Fibroblast of lung (primary cell): ENCODE measurements at regions not wholly inside any gene's neighbourhood (a gene's known extent, or its start where the extent isn't known, plus 50 kb on each side); places are given as distances from the start of the nearest gene placed in this dataset.

Experiments
- DNase-seq, 2 donors: peaks; one replicate each; pipeline versions ENCODE4 v3.0.0 to v3.0.0-alpha.2; 2010; ENCODE audit warnings: low read depth in 2 of 2
- H2AFZ ChIP-seq: 2 replicates; pipeline ENCODE4 v1.5.1; 2012; ENCODE audit warnings: low read length, control low read depth, inconsistent platforms
- H3K27ac ChIP-seq: 2 replicates; pipeline ENCODE4 v1.5.1; 2011; ENCODE audit warnings: low read length, control low read depth; ENCODE audit not compliant: insufficient read depth
- H3K27me3 ChIP-seq: 2 replicates; pipeline ENCODE4 v1.5.1; 2011; ENCODE audit warnings: mild to moderate bottlenecking, low read length; ENCODE audit not compliant: control insufficient read depth, insufficient read depth
- H3K36me3 ChIP-seq: 2 replicates; pipeline ENCODE4 v1.5.1; 2011; ENCODE audit warnings: low read length; ENCODE audit not compliant: control insufficient read depth, insufficient read depth
- H3K4me1 ChIP-seq: 2 replicates; pipeline ENCODE4 v1.5.1; 2011; ENCODE audit warnings: low read length; ENCODE audit not compliant: control insufficient read depth, insufficient read depth; ENCODE audit errors: extremely low read depth
- H3K4me2 ChIP-seq: 2 replicates; pipeline ENCODE4 v1.5.1; 2011; ENCODE audit warnings: low read length, control low read depth; ENCODE audit not compliant: insufficient read depth; ENCODE audit errors: extremely low read depth
- H3K4me3 ChIP-seq, 4 experiments: fragments of 200-600 bp in 1 of 4; sonication (generic) in 1 of 4; replicated peaks in 1 of 4; 2 replicates each; pipeline ENCODE4 v1.5.1; 2011 to 2016; ENCODE audit warnings: low read length in 4 of 4, low read depth in 3 of 4, mild to moderate bottlenecking in 3 of 4, control low read depth in 2 of 4, inconsistent platforms in 1 of 4, mixed read lengths in 1 of 4; ENCODE audit not compliant: insufficient read depth in 1 of 4; ENCODE audit errors: control extremely low read depth in 1 of 4
- H3K79me2 ChIP-seq: 2 replicates; pipeline ENCODE4 v1.5.1; 2012; ENCODE audit warnings: mild to moderate bottlenecking, low read length, inconsistent platforms; ENCODE audit not compliant: control insufficient read depth, insufficient read depth
- H3K9ac ChIP-seq: 2 replicates; pipeline ENCODE4 v1.5.1; 2011; ENCODE audit warnings: mild to moderate bottlenecking, low read length, control low read depth; ENCODE audit not compliant: insufficient read depth
- H3K9me3 ChIP-seq: 2 replicates; pipeline ENCODE4 v1.5.1; 2012; ENCODE audit warnings: low read depth, low read length; ENCODE audit not compliant: control insufficient read depth, insufficient read depth
- H4K20me1 ChIP-seq: 2 replicates; pipeline ENCODE4 v1.5.1; 2011; ENCODE audit warnings: low read length; ENCODE audit not compliant: control insufficient read depth, insufficient read depth; ENCODE audit errors: extremely low read depth
- EZH2 ChIP-seq: IDR thresholded peaks from 2 replicates; pipeline ENCODE4 v1.5.1; 2012; ENCODE audit warnings: low read length, control low read depth, mild to moderate bottlenecking; ENCODE audit errors: missing control alignments
- TF ChIP-seq, protein P1 (sequence below), 2 donors: IDR thresholded peaks in 1 of 2; conservative IDR thresholded peaks in 1 of 2; 1 replicate in 1 of 2; 2 replicates in 1 of 2; pipeline ENCODE4 v1.5.1; 2011 to 2012; ENCODE audit warnings: low read length in 2 of 2, control low read depth in 1 of 2, inconsistent platforms in 1 of 2, low read depth in 1 of 2, mild to moderate bottlenecking in 1 of 2

DNA sequence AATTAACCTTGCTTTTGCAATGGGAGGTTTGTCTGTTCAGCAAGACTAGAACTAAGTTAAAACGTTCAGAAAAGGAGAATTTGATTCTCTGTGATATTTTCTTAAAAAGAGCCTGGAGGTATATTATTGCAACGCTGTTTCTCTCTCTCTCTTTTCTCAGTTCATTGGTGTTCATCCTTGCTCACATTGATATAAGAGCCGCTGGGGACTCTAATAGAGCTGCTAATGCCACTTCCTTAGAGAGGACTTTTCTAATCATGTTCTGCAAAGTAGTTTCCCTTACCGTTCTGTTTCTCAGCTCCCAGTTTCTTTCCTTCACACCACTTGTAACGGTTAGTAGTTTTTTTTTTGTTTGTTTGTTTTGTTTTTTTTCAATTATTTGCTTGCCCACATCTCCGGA is 203.8 kb downstream of the RWDD3 start:
- Histone ChIP-seq H3K4me2 (no peak overlapping the region), H3K27me3 (no peaks in the 10 kb centered on the region), H3K9ac (no peak overlapping the region), H3K9me3 (no peaks in the 10 kb centered on the region), H3K27ac (no peak overlapping the region), H3K4me3 (no peak overlapping the region), H4K20me1 (no peaks in the 10 kb centered on the region), H3K79me2 (no peaks in the 10 kb centered on the region), H3K36me3 (no peaks in the 10 kb centered on the region), H3K4me1 (no peaks in the 10 kb centered on the region), H2AFZ (no peak overlapping the region)
- DNase-seq: no peak
- TF ChIP-seq, protein P1, sequence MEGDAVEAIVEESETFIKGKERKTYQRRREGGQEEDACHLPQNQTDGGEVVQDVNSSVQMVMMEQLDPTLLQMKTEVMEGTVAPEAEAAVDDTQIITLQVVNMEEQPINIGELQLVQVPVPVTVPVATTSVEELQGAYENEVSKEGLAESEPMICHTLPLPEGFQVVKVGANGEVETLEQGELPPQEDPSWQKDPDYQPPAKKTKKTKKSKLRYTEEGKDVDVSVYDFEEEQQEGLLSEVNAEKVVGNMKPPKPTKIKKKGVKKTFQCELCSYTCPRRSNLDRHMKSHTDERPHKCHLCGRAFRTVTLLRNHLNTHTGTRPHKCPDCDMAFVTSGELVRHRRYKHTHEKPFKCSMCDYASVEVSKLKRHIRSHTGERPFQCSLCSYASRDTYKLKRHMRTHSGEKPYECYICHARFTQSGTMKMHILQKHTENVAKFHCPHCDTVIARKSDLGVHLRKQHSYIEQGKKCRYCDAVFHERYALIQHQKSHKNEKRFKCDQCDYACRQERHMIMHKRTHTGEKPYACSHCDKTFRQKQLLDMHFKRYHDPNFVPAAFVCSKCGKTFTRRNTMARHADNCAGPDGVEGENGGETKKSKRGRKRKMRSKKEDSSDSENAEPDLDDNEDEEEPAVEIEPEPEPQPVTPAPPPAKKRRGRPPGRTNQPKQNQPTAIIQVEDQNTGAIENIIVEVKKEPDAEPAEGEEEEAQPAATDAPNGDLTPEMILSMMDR (conservative IDR thresholded peaks at IDR 0.05 in 1 of 2, IDR thresholded peaks at IDR 0.05 in 1 of 2; ENCODE audit: low read depth in 1 of 2, low read length in 2 of 2): no peak
- TF ChIP-seq EZH2: no peak

DNA sequence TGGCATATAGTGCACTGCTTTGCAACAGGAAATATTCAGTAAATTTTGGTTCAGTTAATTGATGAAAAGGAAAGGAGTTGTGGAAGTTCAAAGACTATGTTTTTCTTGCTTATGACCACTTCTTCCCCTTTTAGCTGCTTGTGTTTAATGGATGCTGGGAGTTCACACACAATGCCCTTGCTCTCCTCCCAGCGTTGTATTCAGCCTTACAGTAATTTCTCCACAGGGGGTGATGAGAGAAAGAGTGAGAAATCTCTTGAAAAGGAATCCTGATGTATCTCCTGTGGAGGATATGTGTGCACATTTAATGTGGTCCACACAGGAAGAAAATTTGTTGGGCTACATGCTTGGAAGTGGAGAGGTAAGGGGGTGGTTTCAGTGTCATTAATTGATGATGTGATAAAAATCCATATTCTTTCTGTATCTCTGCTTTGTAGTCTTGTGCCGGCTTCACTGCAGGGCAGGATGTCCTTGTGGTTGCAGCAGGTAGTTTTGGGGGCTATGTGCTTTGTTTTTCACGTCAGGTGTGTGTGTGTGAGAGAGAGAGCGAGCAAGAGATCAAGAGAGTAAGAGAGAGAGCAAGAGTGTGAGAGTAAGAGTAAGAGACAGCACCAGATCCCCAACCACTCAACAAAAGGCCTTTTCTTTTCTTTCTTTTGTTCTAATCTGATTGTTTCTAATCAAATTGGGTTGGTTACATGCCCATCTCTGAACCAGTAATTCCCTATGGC is 204.4 kb downstream of the RWDD3 start:
- Histone ChIP-seq H3K4me1 (no peaks in the 10 kb centered on the region), H3K9me3 (no peaks in the 10 kb centered on the region), H3K4me2 (no peak overlapping the region), H3K9ac (no peak overlapping the region), H3K79me2 (no peaks in the 10 kb centered on the region), H3K4me3 (no peak overlapping the region), H3K27me3 (no peaks in the 10 kb centered on the region), H3K36me3 (no peaks in the 10 kb centered on the region), H4K20me1 (no peaks in the 10 kb centered on the region), H2AFZ (no peak overlapping the region), H3K27ac (no peak overlapping the region)
- no peak for TF ChIP-seq EZH2
- TF ChIP-seq, protein P1 (conservative IDR thresholded peaks at IDR 0.05 in 1 of 2, IDR thresholded peaks at IDR 0.05 in 1 of 2; ENCODE audit: low read depth in 1 of 2, low read length in 2 of 2): no peak
- DNase-seq: no peak

DNA sequence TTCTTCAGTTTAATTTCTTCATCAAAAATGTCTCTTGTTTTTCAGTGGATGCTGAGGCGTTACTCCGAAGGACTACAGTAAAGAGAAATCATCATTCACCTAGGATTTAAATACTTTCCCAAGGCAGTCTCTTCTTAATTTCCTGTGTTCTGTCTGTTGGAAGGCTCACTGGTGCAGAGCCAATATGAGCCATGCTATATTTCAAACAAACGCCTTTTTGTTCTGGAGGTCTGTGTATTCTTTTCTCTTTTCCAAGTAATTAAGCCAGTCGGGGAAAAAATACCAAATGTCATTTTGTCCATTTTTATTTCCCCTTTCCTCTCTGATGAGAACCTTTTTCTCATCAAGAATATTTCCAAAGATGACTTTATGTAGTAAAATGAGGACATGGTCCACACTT is 206.5 kb downstream of the RWDD3 start:
- Histone ChIP-seq H3K27ac (no peak overlapping the region), H3K4me2 (no peak overlapping the region), H3K79me2 (no peaks in the 10 kb centered on the region), H3K36me3 (no peaks in the 10 kb centered on the region), H3K9ac (no peak overlapping the region), H3K9me3 (no peaks in the 10 kb centered on the region), H4K20me1 (no peaks in the 10 kb centered on the region), H3K27me3 (no peaks in the 10 kb centered on the region), H3K4me1 (no peaks in the 10 kb centered on the region), H3K4me3 (no peak overlapping the region), H2AFZ (no peak overlapping the region)
- no peak for TF ChIP-seq EZH2
- TF ChIP-seq, protein P1 (conservative IDR thresholded peaks at IDR 0.05 in 1 of 2, IDR thresholded peaks at IDR 0.05 in 1 of 2; ENCODE audit: low read depth in 1 of 2, low read length in 2 of 2): no peak
- DNase-seq: no peak
